ENCODE measurements at regions not wholly inside any gene's neighbourhood (a gene's known extent, or its start where the extent isn't known, plus 50 kb on each side); places are given as distances from the start of the nearest gene placed in this dataset.

DNA sequence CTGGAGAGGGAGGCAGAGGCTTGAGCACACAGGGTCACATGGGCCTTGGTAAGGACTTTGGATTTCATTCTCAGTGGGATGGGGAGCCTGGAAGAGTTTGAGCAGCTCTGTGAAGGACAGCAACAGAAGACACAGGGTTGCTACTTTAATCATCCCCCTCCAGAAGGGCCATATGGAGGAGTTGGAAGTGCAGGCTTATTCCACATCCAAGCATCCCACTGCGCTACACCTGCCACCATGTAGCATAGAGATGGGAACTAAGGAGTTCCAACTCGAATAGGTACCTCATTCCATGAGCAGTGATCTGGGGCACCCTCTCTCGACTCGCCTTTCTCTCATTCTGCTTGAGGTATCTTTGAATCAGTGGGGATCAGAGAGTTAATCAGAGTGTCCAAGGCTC, 54.0 kb upstream of the CTTNBP2NL start:
- TF ChIP-seq CTCF (conservative IDR thresholded peaks at IDR 0.05; ENCODE audit: low read depth in 2 of 2) (no peak), EZH2 (IDR thresholded peaks at IDR 0.05; ENCODE audit: low read depth, unreplicated experiment) (no peak), POLR2AphosphoS5 (IDR thresholded peaks at IDR 0.05; ENCODE audit: low read depth) (no peak), EZH2phosphoT487 (IDR thresholded peaks at IDR 0.05; ENCODE audit: unreplicated experiment) (no peak), CREB1 (CRISPR knock-in tag; IDR thresholded peaks at IDR 0.05; ENCODE audit: low read depth) (no peak)
